Caco-2 (cell line): ENCODE measurements at regions not wholly inside any gene's neighbourhood (a gene's known extent, or its start where the extent isn't known, plus 50 kb on each side); places are given as distances from the start of the nearest gene placed in this dataset.

Experiments
- BruUV-seq: library from RNA; stranded (reverse); fragments of 400-500 nt; replicated peaks from 2 replicates; lab custom pipeline; 2021; lab: Mats Ljungman, UMichigan
- CTCF ChIA-PET: fragments of 300-600 bp; sonication (Branson Sonifier 250); formaldehyde crosslinking; loops from one replicate; lab custom pipeline; 2022; ENCODE audit warnings: antibody characterized with exemption; lab: Charles Lee
- POLR2A ChIA-PET: fragments of 300-600 bp; sonication (Branson Sonifier 250); formaldehyde crosslinking; loops from one replicate; lab custom pipeline; 2022; ENCODE audit warnings: antibody characterized with exemption; lab: Charles Lee
- DNase-seq, 2 experiments: peaks; one replicate each; pipeline versions ENCODE4 v3.0.0 to v3.0.0-alpha.2; 2020 to 2022
- H3K27me3 ChIP-seq: replicated peaks from 2 replicates; pipeline ENCODE4 v1.6.0; 2011; ENCODE audit warnings: low read length; ENCODE audit not compliant: control insufficient read depth, insufficient read depth
- H3K36me3 ChIP-seq: 2 replicates; pipeline ENCODE4 v1.5.1; 2011; ENCODE audit warnings: low read length; ENCODE audit not compliant: control insufficient read depth, insufficient read depth
- H3K4me1 ChIP-seq: fragments of 250-450 bp; sonication (Bioruptor Pico); 2 replicates; pipeline ENCODE4 v1.5.1; 2020; ENCODE audit warnings: mild to moderate bottlenecking
- H3K4me3 ChIP-seq: 2 replicates; pipeline ENCODE4 v1.5.1; 2011; ENCODE audit warnings: low read depth, mild to moderate bottlenecking, control low read depth, low read length
- H3K9me3 ChIP-seq: fragments of 250-450 bp; sonication (Bioruptor Pico); 2 replicates; pipeline ENCODE4 v1.5.1; 2020; ENCODE audit warnings: mild to moderate bottlenecking, moderate library complexity
- H3K27ac Mint-ChIP-seq: one replicate; pipeline ENCODE4 v1.8.0; 2022; ENCODE audit warnings: mixed read lengths; ENCODE audit not compliant: unreplicated experiment
- H3K27me3 Mint-ChIP-seq: one replicate; pipeline ENCODE4 v1.8.0; 2022; ENCODE audit warnings: mixed read lengths; ENCODE audit not compliant: insufficient read depth, unreplicated experiment
- H3K36me3 Mint-ChIP-seq: one replicate; pipeline ENCODE4 v1.8.0; 2022; ENCODE audit warnings: mild to moderate bottlenecking, mixed read lengths; ENCODE audit not compliant: insufficient read depth, unreplicated experiment
- H3K4me1 Mint-ChIP-seq: one replicate; pipeline ENCODE4 v1.8.0; 2022; ENCODE audit warnings: low read depth, mixed read lengths; ENCODE audit not compliant: unreplicated experiment
- H3K4me3 Mint-ChIP-seq: one replicate; pipeline ENCODE4 v1.8.0; 2022; ENCODE audit warnings: mild to moderate bottlenecking, moderate library complexity, mixed read lengths; ENCODE audit not compliant: unreplicated experiment
- H3K9me3 Mint-ChIP-seq: one replicate; pipeline ENCODE4 v1.8.0; 2022; ENCODE audit warnings: mixed read lengths; ENCODE audit not compliant: unreplicated experiment
- CTCF ChIP-seq, 2 experiments: fragments of 200-600 bp in 1 of 2; IDR thresholded peaks; 1 replicate in 1 of 2; 2 replicates in 1 of 2; pipeline versions ENCODE4 v1.5.1 to v1.8.0; 2011 to 2022; ENCODE audit warnings: antibody characterized with exemption in 1 of 2, control low read depth in 1 of 2, inconsistent platforms in 1 of 2, low read depth in 1 of 2, low read length in 1 of 2, mild to moderate bottlenecking in 1 of 2, moderate library complexity in 1 of 2; ENCODE audit not compliant: insufficient read depth in 1 of 2, severe bottlenecking in 1 of 2, unreplicated experiment in 1 of 2
- intact Hi-C: fragments of 100-400 bp; cut with micrococcal nuclease; formaldehyde crosslinking; loops from one replicate; pipeline ENCODE4 v1.10.0; 2022; ENCODE audit not compliant: unreplicated experiment

- H3K36me3 Mint-ChIP-seq = no peaks in the 10 kb centered on the region
- ChIA-PET POLR2A (no interaction called here), CTCF (no interaction called here)
- H3K27me3 ChIP-seq = peaks cover 1% of the 10 kb centered on the region; the same call in 1 of the 2 replicates
- DNase-seq = no peak
- no peak for TF ChIP-seq CTCF (IDR thresholded peaks at IDR 0.05; ENCODE audit: insufficient read depth in 1 of 2, low read depth in 1 of 2, low read length in 1 of 2, severe bottlenecking in 1 of 2, unreplicated experiment in 1 of 2)
- no peak overlapping the region for H3K4me3 Mint-ChIP-seq
- no peaks in the 10 kb centered on the region for H3K4me1 ChIP-seq
- no peaks in the 10 kb centered on the region for H3K9me3 ChIP-seq
- H3K4me1 Mint-ChIP-seq = no peaks in the 10 kb centered on the region
- no peak overlapping the region for H3K27ac Mint-ChIP-seq
- H3K36me3 ChIP-seq = no peaks in the 10 kb centered on the region
- H3K9me3 Mint-ChIP-seq = no peaks in the 10 kb centered on the region
- H3K4me3 ChIP-seq = no peak overlapping the region
- H3K27me3 Mint-ChIP-seq = peaks cover 5% of the 10 kb centered on the region
- intact Hi-C loops = loop anchor here (5.0 kb wide), 1 partner anchor 216 kb away; no protein-coding TSS in a partner anchor
- no TSS peak for BruUV-seq
Measured at GRCh38 chr1:187267827-187268226, 439.1 kb downstream of the PLA2G4A start.

GRCh38 chr1:187270256-187270655 lies 441.5 kb downstream of the PLA2G4A start:
- TF ChIP-seq CTCF (IDR thresholded peaks at IDR 0.05; ENCODE audit: insufficient read depth in 1 of 2, low read depth in 1 of 2, low read length in 1 of 2, severe bottlenecking in 1 of 2, unreplicated experiment in 1 of 2) = no peak
- BruUV-seq = no TSS peak
- Histone ChIP-seq H3K4me1 (no peaks in the 10 kb centered on the region), H3K9me3 (no peaks in the 10 kb centered on the region), H3K4me3 (no peak overlapping the region), H3K27me3 (peaks cover 1% of the 10 kb centered on the region; the same call in 1 of the 2 replicates), H3K36me3 (no peaks in the 10 kb centered on the region)
- ChIA-PET CTCF (no interaction called here), POLR2A (no interaction called here)
- H3K4me3 Mint-ChIP-seq = no peak overlapping the region
- H3K27me3 Mint-ChIP-seq = peaks cover 5% of the 10 kb centered on the region
- H3K36me3 Mint-ChIP-seq = no peaks in the 10 kb centered on the region
- no peaks in the 10 kb centered on the region for H3K4me1 Mint-ChIP-seq
- no peak for DNase-seq
- intact Hi-C loops = no loop called here
- H3K27ac Mint-ChIP-seq = no peak overlapping the region
- H3K9me3 Mint-ChIP-seq = no peaks in the 10 kb centered on the region

GRCh38 chr1:187275346-187275745 lies 446.6 kb downstream of the PLA2G4A start:
- peaks cover 2% of the 10 kb centered on the region for H3K27me3 Mint-ChIP-seq
- Histone ChIP-seq H3K27me3 (no peaks in the 10 kb centered on the region), H3K9me3 (no peaks in the 10 kb centered on the region), H3K4me1 (no peaks in the 10 kb centered on the region), H3K36me3 (no peaks in the 10 kb centered on the region), H3K4me3 (no peak overlapping the region)
- no peaks in the 10 kb centered on the region for H3K36me3 Mint-ChIP-seq
- no peaks in the 10 kb centered on the region for H3K4me1 Mint-ChIP-seq
- POLR2A ChIA-PET = no interaction called here
- intact Hi-C loops = no loop called here
- CTCF ChIA-PET = no interaction called here
- no peak overlapping the region for H3K27ac Mint-ChIP-seq
- BruUV-seq = no TSS peak
- no peak overlapping the region for H3K4me3 Mint-ChIP-seq
- no peak for DNase-seq
- no peaks in the 10 kb centered on the region for H3K9me3 Mint-ChIP-seq
- TF ChIP-seq CTCF (IDR thresholded peaks at IDR 0.05; ENCODE audit: insufficient read depth in 1 of 2, low read depth in 1 of 2, low read length in 1 of 2, severe bottlenecking in 1 of 2, unreplicated experiment in 1 of 2) = no peak
